ENCODE measurements at regions not wholly inside any gene's neighbourhood (a gene's known extent, or its start where the extent isn't known, plus 50 kb on each side); places are given as distances from the start of the nearest gene placed in this dataset.

DNA sequence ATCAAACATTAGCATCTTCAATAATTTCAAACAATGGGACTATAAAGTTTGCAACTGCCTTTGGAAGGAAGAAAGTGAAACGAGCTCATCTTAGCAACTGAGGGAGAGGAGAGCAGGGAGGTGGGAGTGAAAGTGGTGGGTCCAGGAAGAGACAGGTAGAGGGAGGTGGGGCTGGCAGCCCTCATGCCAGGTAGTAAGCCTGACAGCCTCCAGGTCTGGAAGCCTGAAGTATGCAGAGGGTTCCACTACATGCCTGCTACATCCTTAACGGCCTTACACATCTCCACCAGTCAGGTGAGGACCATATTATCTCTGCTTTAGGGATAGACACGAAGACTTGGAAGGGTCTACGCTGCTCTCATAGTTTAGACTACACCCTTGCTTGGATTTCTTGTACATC, 201.1 kb upstream of the TWIST2 start (continued):
- TF ChIP-seq SIN3A (IDR thresholded peaks at IDR 0.05; ENCODE audit: borderline replicate concordance, low read depth, low read length): no peak

DNA sequence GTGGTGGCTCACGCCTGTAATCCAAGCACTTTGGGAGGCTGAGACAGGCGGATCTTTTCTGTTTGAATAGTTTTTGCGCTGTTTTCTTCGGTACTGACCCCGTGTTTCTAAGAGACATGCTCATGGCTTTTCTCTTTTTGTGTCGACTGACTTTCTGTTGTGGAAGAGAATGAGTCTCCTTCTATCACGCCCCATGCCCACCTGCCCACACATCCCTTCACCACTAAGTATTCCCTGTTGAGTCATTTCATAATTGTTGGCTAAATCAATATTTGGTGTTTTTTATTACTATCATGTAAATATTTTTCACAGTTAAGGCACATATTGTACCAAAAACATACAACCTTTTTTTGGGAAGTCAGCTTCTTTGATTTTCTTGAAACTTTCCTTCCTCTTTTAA, 198.8 kb upstream of the TWIST2 start:
- Histone ChIP-seq H3K4me3 (ENCODE audit: low read depth in 2 of 2, low read length in 1 of 2) (no peak overlapping the region), H3K36me3 (replicated peaks in 1 of 2; ENCODE audit: control insufficient read depth in 1 of 2, insufficient read depth in 2 of 2, low read length in 1 of 2) (no peaks in the 10 kb centered on the region), H3K9me2 (no peaks in the 10 kb centered on the region), H3F3A (replicated peaks; ENCODE audit: insufficient read depth) (peaks cover 7% of the 10 kb centered on the region), H3K27ac (ENCODE audit: low read depth in 2 of 2, low read length in 1 of 2) (no peak overlapping the region), H3K79me2 (ENCODE audit: insufficient read depth) (no peaks in the 10 kb centered on the region), H4K20me1 (ENCODE audit: insufficient read depth) (no peaks in the 10 kb centered on the region), H3K9me3 (no peaks in the 10 kb centered on the region), H3K27me3 (ENCODE audit: insufficient read depth) (no peaks in the 10 kb centered on the region), H3K4me1 (ENCODE audit: control insufficient read depth in 1 of 2, insufficient read depth in 2 of 2, low read depth in 1 of 2, low read length in 1 of 2) (peaks cover 3 to 6% of the 10 kb centered on the region in 2 experiments; a peak in 3 of 4 replicates), H2AFZ (ENCODE audit: low read depth) (no peak overlapping the region), H3K9ac (no peak overlapping the region), H3K4me2 (no peak overlapping the region)
- 84% methylated on average over 7 of the region's 7 CpGs for WGBS (ENCODE audit: low lambda C conversion rate)
- ChIA-PET CTCF (interaction anchor here (1.1 kb wide), 1 partner anchor 292 kb away, joined by 3 read pairs; no protein-coding TSS in a partner anchor), POLR2A (no interaction called here)
- DNase-seq: no peak
- TF ChIP-seq POLR2AphosphoS5 (IDR thresholded peaks at IDR 0.05; ENCODE audit: low read depth, low read length): no peak
- no peak for TF ChIP-seq MXI1 (IDR thresholded peaks at IDR 0.05; ENCODE audit: low read depth, low read length)
- no peak for TF ChIP-seq FOXJ3 (CRISPR knock-in tag; IDR thresholded peaks at IDR 0.05)
- TF ChIP-seq, protein P1, sequence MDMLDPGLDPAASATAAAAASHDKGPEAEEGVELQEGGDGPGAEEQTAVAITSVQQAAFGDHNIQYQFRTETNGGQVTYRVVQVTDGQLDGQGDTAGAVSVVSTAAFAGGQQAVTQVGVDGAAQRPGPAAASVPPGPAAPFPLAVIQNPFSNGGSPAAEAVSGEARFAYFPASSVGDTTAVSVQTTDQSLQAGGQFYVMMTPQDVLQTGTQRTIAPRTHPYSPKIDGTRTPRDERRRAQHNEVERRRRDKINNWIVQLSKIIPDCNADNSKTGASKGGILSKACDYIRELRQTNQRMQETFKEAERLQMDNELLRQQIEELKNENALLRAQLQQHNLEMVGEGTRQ (IDR thresholded peaks at IDR 0.05; ENCODE audit: borderline replicate concordance, low read depth, low read length): no peak
- TF ChIP-seq, protein P2, sequence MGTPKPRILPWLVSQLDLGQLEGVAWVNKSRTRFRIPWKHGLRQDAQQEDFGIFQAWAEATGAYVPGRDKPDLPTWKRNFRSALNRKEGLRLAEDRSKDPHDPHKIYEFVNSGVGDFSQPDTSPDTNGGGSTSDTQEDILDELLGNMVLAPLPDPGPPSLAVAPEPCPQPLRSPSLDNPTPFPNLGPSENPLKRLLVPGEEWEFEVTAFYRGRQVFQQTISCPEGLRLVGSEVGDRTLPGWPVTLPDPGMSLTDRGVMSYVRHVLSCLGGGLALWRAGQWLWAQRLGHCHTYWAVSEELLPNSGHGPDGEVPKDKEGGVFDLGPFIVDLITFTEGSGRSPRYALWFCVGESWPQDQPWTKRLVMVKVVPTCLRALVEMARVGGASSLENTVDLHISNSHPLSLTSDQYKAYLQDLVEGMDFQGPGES (IDR thresholded peaks at IDR 0.05; ENCODE audit: low read depth, low read length): no peak
- TF ChIP-seq TEAD4 (IDR thresholded peaks at IDR 0.05; ENCODE audit: borderline replicate concordance, insufficient read depth): no peak
- TF ChIP-seq, protein P3, sequence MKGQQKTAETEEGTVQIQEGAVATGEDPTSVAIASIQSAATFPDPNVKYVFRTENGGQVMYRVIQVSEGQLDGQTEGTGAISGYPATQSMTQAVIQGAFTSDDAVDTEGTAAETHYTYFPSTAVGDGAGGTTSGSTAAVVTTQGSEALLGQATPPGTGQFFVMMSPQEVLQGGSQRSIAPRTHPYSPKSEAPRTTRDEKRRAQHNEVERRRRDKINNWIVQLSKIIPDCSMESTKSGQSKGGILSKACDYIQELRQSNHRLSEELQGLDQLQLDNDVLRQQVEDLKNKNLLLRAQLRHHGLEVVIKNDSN (IDR thresholded peaks at IDR 0.05; ENCODE audit: borderline replicate concordance, low read depth): no peak
- TF ChIP-seq, protein P4, sequence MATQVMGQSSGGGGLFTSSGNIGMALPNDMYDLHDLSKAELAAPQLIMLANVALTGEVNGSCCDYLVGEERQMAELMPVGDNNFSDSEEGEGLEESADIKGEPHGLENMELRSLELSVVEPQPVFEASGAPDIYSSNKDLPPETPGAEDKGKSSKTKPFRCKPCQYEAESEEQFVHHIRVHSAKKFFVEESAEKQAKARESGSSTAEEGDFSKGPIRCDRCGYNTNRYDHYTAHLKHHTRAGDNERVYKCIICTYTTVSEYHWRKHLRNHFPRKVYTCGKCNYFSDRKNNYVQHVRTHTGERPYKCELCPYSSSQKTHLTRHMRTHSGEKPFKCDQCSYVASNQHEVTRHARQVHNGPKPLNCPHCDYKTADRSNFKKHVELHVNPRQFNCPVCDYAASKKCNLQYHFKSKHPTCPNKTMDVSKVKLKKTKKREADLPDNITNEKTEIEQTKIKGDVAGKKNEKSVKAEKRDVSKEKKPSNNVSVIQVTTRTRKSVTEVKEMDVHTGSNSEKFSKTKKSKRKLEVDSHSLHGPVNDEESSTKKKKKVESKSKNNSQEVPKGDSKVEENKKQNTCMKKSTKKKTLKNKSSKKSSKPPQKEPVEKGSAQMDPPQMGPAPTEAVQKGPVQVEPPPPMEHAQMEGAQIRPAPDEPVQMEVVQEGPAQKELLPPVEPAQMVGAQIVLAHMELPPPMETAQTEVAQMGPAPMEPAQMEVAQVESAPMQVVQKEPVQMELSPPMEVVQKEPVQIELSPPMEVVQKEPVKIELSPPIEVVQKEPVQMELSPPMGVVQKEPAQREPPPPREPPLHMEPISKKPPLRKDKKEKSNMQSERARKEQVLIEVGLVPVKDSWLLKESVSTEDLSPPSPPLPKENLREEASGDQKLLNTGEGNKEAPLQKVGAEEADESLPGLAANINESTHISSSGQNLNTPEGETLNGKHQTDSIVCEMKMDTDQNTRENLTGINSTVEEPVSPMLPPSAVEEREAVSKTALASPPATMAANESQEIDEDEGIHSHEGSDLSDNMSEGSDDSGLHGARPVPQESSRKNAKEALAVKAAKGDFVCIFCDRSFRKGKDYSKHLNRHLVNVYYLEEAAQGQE (IDR thresholded peaks at IDR 0.05; ENCODE audit: low read depth, low read length): no peak
- TF ChIP-seq EZH2phosphoT487 (IDR thresholded peaks at IDR 0.05; ENCODE audit: borderline replicate concordance, low read depth): no peak
- no peak for TF ChIP-seq FOXM1 (IDR thresholded peaks at IDR 0.05; ENCODE audit: low read depth)
- no peak for TF ChIP-seq CHD2 (IDR thresholded peaks at IDR 0.05; ENCODE audit: low read length, partially characterized antibody)
- TF ChIP-seq NRF1 (IDR thresholded peaks at IDR 0.05; ENCODE audit: low read depth, low read length): no peak

Measured in SK-N-SH (cell line).